Myocyte (in vitro differentiated cells): ENCODE measurements at regions not wholly inside any gene's neighbourhood (a gene's known extent, or its start where the extent isn't known, plus 50 kb on each side); places are given as distances from the start of the nearest gene placed in this dataset.
A peak's percentile ranks its signal among the peaks of the same experiment; 100 is the strongest.

Source experiments
- DNase-seq: peaks from one replicate; pipeline ENCODE4 v3.0.0-alpha.2; 2012; ENCODE audit warnings: low read depth

- no peak for DNase-seq
Measured at GRCh38 chr17:13359774-13360173, 242.0 kb downstream of the HS3ST3A1 start.

GRCh38 chr17:13355054-13355453 lies 246.7 kb downstream of the HS3ST3A1 start:
- DNase-seq = peak; percentile 67

GRCh38 chr17:13353590-13353989 lies 248.1 kb downstream of the HS3ST3A1 start:
- no peak for DNase-seq

GRCh38 chr17:13352747-13353415 lies 248.8 kb downstream of the HS3ST3A1 start:
- DNase-seq = no peak

- peak; percentile 28 for DNase-seq
Measured at GRCh38 chr17:13351046-13351445, 250.7 kb downstream of the HS3ST3A1 start.

GRCh38 chr17:13350466-13350865 lies 251.3 kb downstream of the HS3ST3A1 start:
- peak; percentile 7 for DNase-seq

- DNase-seq = peak; percentile 81
Measured at GRCh38 chr17:13346996-13347762, 254.6 kb downstream of the HS3ST3A1 start.

GRCh38 chr17:13346592-13346991 lies 255.1 kb downstream of the HS3ST3A1 start:
- DNase-seq = no peak

- DNase-seq = peak; percentile 89
Measured at GRCh38 chr17:13346081-13346533, 255.6 kb downstream of the HS3ST3A1 start.

- no peak for DNase-seq
Measured at GRCh38 chr17:13338421-13338820, 263.3 kb downstream of the HS3ST3A1 start.

GRCh38 chr17:13337864-13338371 lies 263.8 kb downstream of the HS3ST3A1 start:
- DNase-seq = peak; percentile 81

- DNase-seq = no peak
Measured at GRCh38 chr17:13337151-13337550, 264.6 kb downstream of the HS3ST3A1 start.

- DNase-seq = no peak
Measured at GRCh38 chr17:13334374-13334773, 267.4 kb downstream of the HS3ST3A1 start.

GRCh38 chr17:13333661-13334060 lies 268.1 kb downstream of the HS3ST3A1 start:
- no peak for DNase-seq

- DNase-seq = no peak
Measured at GRCh38 chr17:13332207-13332606, 269.5 kb downstream of the HS3ST3A1 start.

GRCh38 chr17:13329421-13329820 lies 272.3 kb downstream of the HS3ST3A1 start:
- no peak for DNase-seq

- DNase-seq = no peak
Measured at GRCh38 chr17:13323990-13324389, 277.7 kb downstream of the HS3ST3A1 start.

GRCh38 chr17:13321951-13322701 lies 279.6 kb downstream of the HS3ST3A1 start:
- DNase-seq = no peak

- DNase-seq = peak; percentile 6
Measured at GRCh38 chr17:13320046-13320785, 281.5 kb downstream of the HS3ST3A1 start.

GRCh38 chr17:13316657-13317056 lies 285.1 kb downstream of the HS3ST3A1 start:
- no peak for DNase-seq

- peak; percentile 28 for DNase-seq
Measured at GRCh38 chr17:13311306-13311705, 290.4 kb downstream of the HS3ST3A1 start.
